RPMI8226 (cell line): ENCODE measurements at regions not wholly inside any gene's neighbourhood (a gene's known extent, or its start where the extent isn't known, plus 50 kb on each side); places are given as distances from the start of the nearest gene placed in this dataset.
"Not testable (repeated sequence)": the region's sequence is repeated elsewhere in the genome, so short reads cannot be mapped to it uniquely, and the experiment has no call there.

Source experiments
- DNase-seq: peaks from one replicate; pipeline ENCODE4 v3.0.0-alpha.2; 2015

DNA sequence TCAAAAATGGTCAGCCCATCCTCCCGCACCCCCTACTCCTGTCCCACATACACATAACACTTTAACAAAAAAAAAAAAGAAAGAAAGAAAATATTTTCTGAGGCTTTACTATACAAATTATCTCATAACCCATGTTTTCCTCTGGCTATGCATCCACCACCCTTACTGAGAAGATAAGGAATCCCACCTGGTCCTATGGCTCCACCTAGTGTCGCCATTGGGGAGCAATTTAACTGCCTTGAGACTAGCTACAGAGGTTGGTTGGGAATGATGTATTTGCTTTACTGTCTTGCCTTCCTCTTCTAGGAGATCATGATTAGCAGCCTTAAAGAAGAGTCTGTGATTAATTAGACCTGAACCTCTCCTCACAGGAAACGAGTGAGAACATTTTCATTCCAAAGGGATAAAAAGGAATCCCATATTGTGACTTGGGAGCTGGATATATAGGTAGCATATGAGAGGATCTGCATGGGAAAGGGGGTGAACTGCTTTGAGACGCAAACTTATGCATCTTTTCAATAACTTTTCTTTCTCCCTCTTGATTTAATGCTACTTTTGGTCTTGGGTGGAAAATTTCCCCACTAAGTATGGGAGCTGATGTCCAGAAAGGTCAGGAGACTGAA lies 77.7 kb upstream of the SELENOP start:
- peak; percentile 87 for DNase-seq

DNA sequence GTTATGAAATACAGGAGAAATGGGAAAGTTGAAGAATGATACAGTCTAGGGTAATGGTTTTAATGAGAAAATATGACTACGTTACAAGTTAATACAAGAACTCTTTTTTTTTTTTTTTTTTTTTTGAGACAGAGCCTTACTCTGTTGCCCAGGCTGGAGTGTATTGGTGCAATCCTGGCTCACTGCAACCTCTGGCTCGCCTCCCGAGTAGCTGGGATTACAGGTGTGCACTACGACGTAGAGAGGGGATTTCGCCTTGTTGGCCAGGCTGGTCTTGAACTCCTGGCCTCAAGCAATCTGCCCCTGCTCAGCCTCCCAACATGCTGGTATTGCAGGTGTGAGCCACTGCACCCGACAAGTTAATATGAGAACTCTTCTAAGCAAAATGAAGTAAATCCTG lies 77.1 kb upstream of the SELENOP start:
- no peak for DNase-seq

DNA sequence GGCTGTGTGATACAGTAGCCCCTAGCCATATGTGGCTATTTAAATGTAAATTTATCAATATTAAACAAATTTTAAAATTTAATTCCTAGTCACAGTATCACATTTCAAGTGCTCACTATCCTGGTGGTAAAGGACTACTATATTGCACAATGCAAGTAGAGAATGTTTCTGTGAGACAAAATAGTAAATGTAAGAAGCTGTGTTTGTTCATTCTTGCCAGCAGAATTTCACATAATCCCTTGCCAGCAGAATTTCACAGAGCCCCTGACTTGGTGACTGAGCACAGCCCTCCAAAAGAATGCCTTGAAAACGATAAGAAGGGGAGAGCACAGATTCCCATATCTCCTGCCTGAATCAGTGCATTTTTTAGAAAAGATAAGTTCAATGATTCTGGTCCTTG lies 75.9 kb upstream of the SELENOP start:
- no peak for DNase-seq

DNA sequence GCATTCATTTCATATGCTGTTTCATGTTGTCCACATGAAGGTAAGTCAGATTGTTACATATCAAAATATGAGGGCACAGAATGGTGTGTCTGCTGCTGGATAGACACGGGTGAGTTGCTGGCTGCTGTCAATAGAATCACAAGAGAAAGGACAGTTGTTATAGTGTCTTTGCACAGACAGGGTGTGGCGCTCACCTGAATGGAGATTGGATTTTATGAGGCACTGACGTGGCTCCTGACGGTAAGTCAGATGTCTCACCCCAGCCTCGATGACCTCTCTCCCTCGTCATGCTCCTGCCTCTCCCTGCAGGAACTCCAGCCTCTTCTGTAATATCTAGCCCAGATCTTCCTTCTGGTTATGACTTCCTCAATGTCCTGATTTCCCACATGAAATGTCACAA lies 75.4 kb upstream of the SELENOP start:
- DNase-seq = no peak

DNA sequence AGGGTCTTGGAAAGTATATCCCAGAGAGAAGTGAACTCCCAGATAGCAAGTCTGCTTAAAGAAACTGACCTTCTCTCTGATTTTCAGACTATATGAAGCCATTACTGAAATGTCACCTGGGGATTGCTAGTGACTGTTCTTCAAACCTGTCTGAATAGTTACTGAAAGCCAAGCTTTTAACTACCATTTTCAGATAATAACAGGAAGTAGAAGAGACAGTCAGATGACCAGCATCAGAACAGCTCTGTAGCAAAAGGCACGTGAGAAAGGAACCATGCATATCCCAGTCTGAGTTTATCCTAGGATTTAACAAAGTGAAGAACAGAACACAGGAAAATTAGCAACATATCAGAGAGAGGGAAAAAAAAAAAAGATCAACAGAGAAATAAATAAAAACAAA lies 74.9 kb upstream of the SELENOP start:
- no peak for DNase-seq

DNA sequence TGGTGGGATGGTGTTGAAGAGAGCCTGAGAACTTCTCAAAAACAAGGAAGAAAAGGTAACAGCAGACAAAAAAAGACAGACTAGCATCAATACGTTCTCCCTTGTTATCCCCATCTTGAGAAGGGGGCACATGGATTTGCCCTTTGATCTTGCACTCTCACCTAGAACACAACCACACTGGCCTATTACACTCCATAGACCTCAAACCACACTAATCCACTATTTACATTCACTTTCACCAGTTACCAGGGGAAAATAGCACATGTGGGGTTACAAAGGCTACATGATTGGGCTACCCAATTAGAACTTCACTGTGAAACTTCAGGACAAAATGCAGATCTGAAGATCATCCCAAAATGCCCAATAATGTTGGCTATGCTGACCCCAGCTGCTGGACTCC lies 72.6 kb upstream of the SELENOP start:
- no peak for DNase-seq

DNA sequence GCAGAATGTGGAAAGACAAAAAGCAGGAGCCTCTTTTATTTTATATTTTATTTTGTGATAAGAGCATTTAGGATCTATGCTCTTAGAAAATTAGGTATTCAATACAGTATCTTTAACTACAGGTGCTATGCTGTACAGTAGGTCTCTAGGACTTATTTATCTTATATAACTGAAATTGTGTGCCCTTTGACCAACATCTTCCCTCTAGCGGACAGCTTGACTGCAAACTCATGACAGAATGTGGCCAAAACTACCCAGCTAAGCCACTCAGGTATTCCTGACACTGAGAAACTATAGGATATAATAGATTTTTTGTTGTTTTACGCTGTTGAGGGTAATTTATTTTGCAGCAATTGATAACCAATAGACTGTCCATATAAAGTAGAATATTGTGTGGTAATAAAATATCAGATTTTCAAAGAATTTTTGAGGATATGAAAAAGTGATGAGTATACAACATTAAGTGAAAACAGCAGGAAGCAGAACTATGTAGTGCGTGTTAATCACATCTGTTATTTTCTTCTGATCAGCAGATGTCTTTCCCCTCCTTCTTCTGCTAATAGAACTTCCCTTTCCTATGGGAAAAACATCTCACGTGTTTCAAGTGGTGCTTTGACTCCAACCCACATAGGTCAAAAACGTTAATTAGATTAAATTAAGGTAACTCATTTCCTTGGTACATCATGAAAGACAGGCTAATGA lies 69.9 kb upstream of the SELENOP start:
- peak; percentile 35 for DNase-seq

DNA sequence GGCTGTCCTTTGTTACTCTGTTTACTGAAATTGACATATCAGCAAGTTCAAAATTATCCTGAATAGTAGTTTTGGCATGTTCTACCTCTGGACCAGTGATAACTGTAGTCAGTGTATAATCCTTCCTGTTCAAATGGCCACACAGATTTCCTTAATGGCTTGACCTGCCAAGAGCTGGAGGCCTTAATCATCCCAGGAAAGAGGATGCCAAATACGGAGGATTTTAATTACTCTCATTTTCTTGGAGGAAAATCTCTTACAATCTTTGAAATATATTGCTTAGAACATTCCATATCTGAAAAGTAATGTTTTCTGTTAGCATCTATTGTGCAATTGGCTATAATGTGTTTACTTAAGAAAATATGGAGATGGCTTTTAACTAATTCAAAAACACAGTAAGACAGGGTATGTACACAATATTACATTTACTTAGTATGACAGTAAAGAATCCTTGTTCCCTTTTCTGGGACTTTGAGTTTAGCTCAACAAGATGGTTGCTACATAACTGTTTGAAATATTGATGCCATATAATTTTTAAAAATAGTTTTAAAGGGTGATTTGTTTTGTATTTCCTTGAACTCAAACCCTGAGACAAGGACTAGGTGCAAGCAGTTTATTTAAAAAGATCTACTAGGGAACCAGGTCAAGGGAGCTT lies 68.9 kb upstream of the SELENOP start:
- DNase-seq = no peak

DNA sequence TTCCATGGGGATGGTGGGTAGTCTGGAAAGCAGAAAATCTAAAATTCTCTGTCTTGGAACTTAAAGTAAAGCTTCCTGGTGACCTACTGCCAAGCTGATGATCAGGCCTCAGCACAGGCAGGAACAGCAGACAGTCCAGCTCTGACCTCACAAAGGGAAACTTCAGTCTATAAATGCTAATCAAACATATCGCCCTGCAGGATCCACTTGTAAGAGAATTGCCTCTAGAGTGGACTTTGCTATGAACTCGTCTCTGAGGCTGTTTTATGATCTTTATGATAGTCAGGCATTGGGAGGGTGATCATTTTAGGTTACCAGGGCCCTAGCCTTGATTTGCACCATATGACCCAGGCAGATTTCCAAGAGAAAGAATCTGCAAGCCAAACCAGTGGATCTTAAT lies 67.6 kb upstream of the SELENOP start:
- no peak for DNase-seq

DNA sequence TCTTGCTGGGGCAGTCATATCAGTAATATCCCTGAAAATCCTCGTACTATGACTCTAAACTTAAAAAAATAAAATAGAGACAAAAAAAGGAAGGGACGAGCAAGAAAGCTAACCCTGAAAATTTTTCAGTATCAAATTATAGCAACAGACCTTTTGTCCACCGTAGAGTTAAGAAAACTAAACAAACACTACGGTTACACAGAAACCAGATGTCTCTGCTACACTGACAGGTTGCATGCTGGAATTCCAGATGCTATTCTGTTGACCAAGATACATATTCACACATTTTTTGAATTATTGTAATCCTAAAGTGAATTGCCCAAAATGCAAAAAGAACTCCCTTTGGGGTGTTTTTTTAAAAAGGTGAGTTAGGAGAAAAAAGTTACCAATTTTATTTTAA lies 66.9 kb upstream of the SELENOP start:
- DNase-seq = no peak

DNA sequence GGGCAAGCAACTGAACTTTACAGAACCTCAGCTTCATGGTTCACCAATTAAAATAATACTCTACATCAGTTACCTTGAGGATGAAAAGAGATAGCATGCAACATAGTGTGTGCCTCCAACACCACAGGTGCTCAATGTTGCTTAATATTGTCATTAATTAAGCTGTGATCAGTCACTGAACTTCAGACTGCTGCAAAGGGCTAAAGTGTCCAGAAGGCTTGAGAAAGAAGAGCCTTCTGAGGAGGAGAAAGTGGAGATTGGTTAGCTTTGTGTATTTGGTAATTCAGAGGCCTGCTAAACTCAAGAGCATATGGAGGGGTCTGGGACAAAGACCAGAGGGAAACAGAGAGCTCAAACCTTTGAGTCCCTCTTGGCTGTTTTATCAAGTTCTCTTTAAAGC lies 66.3 kb upstream of the SELENOP start:
- no peak for DNase-seq

DNA sequence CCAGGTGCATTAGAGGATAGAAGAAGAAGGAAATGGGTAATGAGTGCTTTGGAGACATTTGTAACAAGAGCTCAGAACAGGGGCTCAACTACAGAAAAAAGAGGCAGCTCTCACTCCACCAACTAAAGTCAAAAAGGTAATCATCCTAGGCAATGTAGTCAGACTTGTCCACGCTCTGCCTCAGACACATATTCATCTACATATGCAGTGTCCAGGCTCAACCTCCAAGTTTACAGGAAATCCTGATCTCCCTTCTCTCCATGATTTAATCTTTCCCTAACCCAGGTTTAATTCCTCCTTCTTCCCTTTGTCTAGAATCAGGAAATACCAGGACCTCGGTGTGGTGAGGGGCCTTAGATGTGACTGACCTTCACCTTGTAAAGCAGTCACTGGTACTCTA lies 65.7 kb upstream of the SELENOP start:
- no peak for DNase-seq

DNA sequence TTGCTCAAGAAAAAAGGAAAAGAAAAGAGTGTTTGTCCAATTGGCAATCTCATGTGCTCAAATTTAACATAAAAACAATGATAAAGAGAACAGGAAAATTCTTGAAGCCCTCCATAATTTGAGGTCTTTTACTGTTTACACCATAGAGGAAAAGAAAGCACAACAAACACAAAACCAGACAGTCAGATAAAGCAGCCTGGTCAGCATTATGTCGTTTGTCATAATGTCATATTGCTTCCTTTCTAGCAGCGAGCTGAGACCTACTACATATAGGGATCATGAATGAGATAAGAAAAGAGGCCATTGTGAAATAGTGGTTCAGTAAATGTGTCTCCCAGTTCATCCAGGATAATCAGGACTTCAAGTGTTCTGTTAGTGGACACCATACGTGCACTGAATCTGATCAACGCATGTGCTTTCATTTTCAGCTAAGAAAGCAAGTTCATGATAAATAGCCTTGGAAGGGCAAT lies 64.7 kb upstream of the SELENOP start:
- DNase-seq = no peak

DNA sequence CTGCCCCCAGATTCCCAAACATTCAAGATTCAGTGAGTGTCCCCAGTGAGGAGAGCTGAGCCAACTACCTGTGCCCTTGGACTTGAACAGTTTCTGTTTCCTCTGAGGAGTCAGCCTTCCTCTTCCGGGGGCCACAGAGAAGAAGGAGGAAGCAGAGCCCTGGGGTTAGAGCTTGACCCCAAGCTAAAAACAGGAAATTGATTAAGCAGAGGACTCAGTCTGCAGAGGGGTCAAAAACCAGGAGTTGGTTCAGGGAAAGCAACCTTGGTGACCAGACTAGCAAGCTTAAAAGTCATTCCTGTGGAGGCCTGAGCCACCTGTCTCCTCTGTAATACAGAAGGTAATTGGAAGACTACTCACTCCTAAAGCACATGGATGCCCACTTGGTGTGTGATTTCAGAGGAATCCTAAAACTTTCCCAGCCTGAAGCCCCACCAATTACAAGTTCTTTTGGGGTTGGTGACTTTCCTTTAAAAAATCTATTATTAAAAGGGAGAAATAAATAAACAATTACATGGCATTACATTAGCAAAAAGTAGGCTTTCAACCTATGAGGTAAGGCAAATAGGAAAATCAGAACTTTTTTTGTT lies 64.2 kb upstream of the SELENOP start:
- no peak for DNase-seq

DNA sequence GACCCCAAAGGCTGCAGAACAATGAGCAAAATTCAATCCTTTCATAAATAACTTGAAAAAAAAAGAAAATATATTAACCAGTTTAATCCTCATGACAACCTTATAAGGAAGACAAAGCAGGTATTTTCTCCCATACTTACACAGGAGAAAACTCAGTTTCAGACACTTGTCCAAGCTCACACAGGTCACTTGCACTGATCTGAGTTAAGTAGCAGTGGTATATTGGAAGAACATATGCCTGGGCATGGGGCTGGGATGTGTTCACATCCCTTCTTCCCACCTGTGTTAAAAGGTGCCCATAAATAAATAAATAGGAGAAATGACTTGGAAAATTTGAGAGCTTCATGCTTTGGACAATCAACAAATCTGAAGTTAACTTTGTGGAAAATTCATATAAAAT lies 63.5 kb upstream of the SELENOP start:
- no peak for DNase-seq

DNA sequence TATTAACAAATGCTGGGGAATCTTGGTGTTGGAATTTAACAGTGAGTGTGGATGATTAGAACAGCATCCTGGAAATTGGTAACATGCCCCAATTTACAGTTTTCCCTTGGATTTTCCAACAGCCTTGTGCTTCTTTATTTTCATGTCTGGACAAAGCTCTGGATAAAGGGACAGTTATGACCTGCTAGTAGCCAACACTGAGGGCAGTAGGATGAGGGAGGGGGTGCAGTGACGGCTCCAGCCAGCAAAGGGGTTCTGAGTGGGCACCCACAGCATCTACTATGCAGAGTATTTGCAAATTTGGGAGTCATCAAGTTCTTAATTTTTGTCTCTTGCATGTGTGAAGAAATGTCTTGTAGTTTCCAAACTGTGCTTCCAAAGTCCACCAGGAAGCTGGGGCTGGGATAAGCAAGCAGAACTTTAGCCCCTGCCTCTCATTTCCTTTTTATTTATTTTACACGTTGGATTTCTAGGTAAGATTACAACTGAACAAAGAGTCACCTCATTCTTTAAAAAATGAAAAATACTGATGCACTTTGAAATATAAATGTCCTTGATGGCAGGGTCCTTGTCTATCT lies 63.0 kb upstream of the SELENOP start:
- DNase-seq = no peak

DNA sequence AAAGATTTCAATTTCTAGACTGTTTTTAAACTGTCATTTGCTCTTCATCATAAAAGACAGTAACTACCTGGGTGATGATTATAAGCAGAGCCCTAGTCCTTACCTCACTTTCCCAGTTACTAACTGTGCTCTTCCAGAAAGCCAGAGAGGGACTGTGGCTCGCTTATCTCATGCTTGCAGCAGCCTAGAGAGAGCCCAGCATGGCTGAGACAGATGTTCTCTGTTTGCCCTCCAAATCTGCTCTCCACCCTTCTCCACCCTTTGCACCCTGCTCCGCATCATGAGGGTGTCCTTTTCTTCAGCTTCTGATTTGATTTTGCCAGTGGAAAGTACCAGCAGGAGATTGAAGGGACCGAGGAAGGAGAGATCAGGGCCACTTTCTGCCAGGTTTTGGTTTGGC lies 61.2 kb upstream of the SELENOP start:
- DNase-seq = no peak

DNA sequence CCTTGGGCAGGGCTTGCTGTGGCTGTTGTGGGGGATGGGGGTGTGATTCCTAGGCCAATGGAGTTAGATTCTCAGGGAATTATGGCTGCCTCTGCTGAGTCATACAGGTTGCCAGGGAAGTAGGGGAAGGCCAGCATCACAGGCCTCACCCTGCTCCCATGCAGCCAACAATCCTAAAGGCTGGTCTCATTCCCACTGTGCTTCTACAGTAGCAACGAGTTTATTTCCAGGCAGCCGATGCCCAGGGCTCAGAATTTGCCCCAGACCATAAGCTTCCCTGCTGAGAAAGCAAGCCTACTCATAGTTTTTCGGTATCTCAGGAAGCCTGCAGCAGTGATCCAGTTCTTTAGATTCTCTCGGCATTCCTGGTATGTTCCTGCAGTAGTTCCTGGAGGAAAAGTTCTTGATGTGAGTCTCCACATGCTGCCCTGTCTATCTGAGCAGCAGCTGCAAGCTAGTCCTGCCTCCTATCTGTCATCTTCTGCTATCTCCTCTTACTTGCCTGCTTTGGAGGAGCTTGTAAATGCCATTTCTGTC lies 59.3 kb upstream of the SELENOP start:
- DNase-seq = no peak

DNA sequence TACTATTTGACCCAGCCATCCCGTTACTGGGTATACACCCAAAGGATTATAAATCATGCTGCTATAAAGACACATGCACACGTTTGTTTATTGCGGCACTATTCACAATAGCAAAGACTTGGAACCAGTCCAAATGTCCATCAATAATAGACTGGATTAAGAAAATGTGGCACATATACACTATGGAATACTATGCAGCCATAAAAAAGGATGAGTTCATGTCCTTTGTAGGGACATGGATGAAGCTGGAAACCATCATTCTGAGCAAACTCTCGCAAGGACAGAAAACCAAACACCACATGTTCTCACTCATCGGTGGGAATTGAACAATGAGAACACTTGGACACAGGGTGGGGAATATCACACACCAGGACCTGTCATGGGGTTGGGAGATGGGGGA lies 56.7 kb upstream of the SELENOP start:
- not testable (repeated sequence) for DNase-seq

DNA sequence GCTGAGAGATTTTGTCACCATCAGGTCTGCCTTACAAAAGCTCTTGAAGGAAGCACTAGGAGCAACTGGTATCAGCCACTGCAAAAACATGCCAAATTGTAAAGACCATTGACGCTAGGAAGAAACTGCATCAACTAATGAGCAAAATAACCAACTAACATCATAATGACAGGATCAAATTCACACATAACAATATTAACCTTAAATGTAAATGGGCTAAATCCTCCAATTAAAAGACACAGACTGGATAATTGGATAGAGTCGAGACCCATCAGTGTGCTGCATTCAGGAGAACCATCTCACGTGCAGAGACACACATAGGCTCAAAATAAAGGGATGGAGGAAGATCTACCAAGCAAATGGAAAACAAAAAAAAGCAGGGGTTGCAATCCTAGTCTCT lies 53.1 kb upstream of the SELENOP start:
- not testable (repeated sequence) for DNase-seq
